Esophagus muscularis mucosa (tissue), 3 donors: ENCODE measurements at regions not wholly inside any gene's neighbourhood (a gene's known extent, or its start where the extent isn't known, plus 50 kb on each side); places are given as distances from the start of the nearest gene placed in this dataset.

Source experiments
- EP300 ChIP-seq: sonication (generic); formaldehyde crosslinking; IDR thresholded peaks from one replicate; pipeline ENCODE4 v1.6.1; 2017; ENCODE audit warnings: antibody characterized with exemption
- TF ChIP-seq, protein P1 (sequence below), 3 experiments: fragments of 200-600 bp in 2 of 3; fragments of 450-650 bp in 1 of 3; sonication (generic) in 2 of 3; IDR thresholded peaks; one replicate each; pipeline ENCODE4 v1.5.1; 2017 to 2019; ENCODE audit warnings: antibody characterized with exemption in 3 of 3, mild to moderate bottlenecking in 2 of 3, moderate library complexity in 1 of 3

- no peak for TF ChIP-seq EP300
- TF ChIP-seq, protein P1, sequence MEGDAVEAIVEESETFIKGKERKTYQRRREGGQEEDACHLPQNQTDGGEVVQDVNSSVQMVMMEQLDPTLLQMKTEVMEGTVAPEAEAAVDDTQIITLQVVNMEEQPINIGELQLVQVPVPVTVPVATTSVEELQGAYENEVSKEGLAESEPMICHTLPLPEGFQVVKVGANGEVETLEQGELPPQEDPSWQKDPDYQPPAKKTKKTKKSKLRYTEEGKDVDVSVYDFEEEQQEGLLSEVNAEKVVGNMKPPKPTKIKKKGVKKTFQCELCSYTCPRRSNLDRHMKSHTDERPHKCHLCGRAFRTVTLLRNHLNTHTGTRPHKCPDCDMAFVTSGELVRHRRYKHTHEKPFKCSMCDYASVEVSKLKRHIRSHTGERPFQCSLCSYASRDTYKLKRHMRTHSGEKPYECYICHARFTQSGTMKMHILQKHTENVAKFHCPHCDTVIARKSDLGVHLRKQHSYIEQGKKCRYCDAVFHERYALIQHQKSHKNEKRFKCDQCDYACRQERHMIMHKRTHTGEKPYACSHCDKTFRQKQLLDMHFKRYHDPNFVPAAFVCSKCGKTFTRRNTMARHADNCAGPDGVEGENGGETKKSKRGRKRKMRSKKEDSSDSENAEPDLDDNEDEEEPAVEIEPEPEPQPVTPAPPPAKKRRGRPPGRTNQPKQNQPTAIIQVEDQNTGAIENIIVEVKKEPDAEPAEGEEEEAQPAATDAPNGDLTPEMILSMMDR (IDR thresholded peaks at IDR 0.05), result no peak
These were observed 144.5 kb upstream of the TMEM72 start for GRCh38 chr10:44766631-44767030.
